ENCODE measurements at regions not wholly inside any gene's neighbourhood (a gene's known extent, or its start where the extent isn't known, plus 50 kb on each side); places are given as distances from the start of the nearest gene placed in this dataset.

GRCh38 chr3:64985072-64985471 lies 297.3 kb upstream of the ADAMTS9 start:
- Histone ChIP-seq H3K4me3 (ENCODE audit: low read length) (no peak overlapping the region), H3K4me1 (ENCODE audit: control insufficient read depth, insufficient read depth, low read length) (no peaks in the 10 kb centered on the region), H3K27me3 (ENCODE audit: control insufficient read depth, insufficient read depth, low read length, poor library complexity, severe bottlenecking) (no peaks in the 10 kb centered on the region), H3K9ac (ENCODE audit: extremely low read depth, low read length, poor library complexity, severe bottlenecking) (no peak overlapping the region), H3K9me3 (ENCODE audit: control insufficient read depth, low read length) (no peaks in the 10 kb centered on the region), H3K36me3 (ENCODE audit: control insufficient read depth, insufficient read depth, low read length) (no peaks in the 10 kb centered on the region), H3K27ac (ENCODE audit: low read depth, low read length) (no peak overlapping the region)
- WGBS, 2 experiments (ENCODE audit: insufficient coverage in 1 of 2, insufficient read length in 1 of 2), result 80 to 95% methylated on average over 1 to 2 of the region's 2 CpGs
- Mint-ChIP-seq H3K4me1 (no peaks in the 10 kb centered on the region), H3K36me3 (ENCODE audit: low read depth) (no peaks in the 10 kb centered on the region), H3K27ac (no peak overlapping the region), H3K9me3 (peaks cover 3% of the 10 kb centered on the region), H3K4me3 (no peak overlapping the region), H3K27me3 (ENCODE audit: insufficient read depth) (no peaks in the 10 kb centered on the region)
- DNase-seq, result no peak
- TF ChIP-seq CTCF (conservative IDR thresholded peaks at IDR 0.05), result no peak

DNA sequence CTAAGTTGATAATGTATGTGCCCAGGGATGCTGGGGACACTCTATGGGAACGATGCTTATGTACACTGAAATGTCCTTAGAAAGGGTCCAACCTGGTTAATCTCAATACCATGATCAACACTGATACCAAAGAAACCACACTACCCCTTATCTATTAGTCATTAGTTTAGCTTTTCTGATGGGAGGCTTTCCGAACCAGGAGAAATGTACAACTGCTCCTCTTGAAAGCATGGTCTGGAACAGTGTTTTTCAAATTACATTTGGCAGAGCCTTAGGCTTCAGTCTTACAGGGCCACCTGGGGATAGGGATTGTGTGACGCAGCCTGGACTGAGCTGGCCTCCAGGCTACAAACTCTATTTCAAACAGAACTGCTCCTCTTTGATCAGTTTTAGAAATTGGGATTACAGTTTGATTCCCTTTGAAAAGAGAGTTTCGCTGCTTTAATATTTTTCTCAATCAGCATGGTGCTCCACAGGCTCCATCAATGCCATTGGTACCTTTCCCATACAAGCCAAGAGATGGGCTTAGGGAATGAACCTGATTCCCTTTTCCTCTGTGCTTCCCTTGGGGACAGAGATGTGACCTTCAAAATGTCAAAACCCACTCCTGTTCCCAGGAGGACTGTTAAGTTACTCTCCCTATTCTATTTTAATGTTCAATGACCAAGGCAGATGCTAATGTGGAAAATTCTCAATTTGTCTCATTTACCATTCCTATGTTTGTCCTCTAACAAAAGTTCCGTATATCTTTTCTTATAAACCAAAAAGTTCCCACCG lies 296.0 kb upstream of the ADAMTS9 start:
- Mint-ChIP-seq H3K36me3 (ENCODE audit: low read depth) (no peaks in the 10 kb centered on the region), H3K4me1 (no peaks in the 10 kb centered on the region), H3K27me3 (ENCODE audit: insufficient read depth) (no peaks in the 10 kb centered on the region), H3K9me3 (peaks cover 3% of the 10 kb centered on the region), H3K4me3 (no peak overlapping the region), H3K27ac (no peak overlapping the region)
- TF ChIP-seq CTCF (conservative IDR thresholded peaks at IDR 0.05), result no peak
- 0 to 83% methylated on average over 1 to 6 of the region's 6 CpGs for WGBS, 2 experiments (ENCODE audit: insufficient coverage in 1 of 2, insufficient read length in 1 of 2)
- no peaks in the 10 kb centered on the region for H3K27me3 ChIP-seq (ENCODE audit: control insufficient read depth, insufficient read depth, low read length, poor library complexity, severe bottlenecking)
- no peak for DNase-seq
- H3K9me3 ChIP-seq (ENCODE audit: control insufficient read depth, low read length), result no peaks in the 10 kb centered on the region
- H3K36me3 ChIP-seq (ENCODE audit: control insufficient read depth, insufficient read depth, low read length), result no peaks in the 10 kb centered on the region
- no peaks in the 10 kb centered on the region for H3K4me1 ChIP-seq (ENCODE audit: control insufficient read depth, insufficient read depth, low read length)
- H3K4me3 ChIP-seq (ENCODE audit: low read length), result no peak overlapping the region
- no peak overlapping the region for H3K27ac ChIP-seq (ENCODE audit: low read depth, low read length)
- no peak overlapping the region for H3K9ac ChIP-seq (ENCODE audit: extremely low read depth, low read length, poor library complexity, severe bottlenecking)

- Histone ChIP-seq H3K4me3 (ENCODE audit: low read length) (no peak overlapping the region), H3K4me1 (ENCODE audit: control insufficient read depth, insufficient read depth, low read length) (no peaks in the 10 kb centered on the region), H3K9me3 (ENCODE audit: control insufficient read depth, low read length) (no peaks in the 10 kb centered on the region), H3K27me3 (ENCODE audit: control insufficient read depth, insufficient read depth, low read length, poor library complexity, severe bottlenecking) (no peaks in the 10 kb centered on the region), H3K27ac (ENCODE audit: low read depth, low read length) (no peak overlapping the region), H3K9ac (ENCODE audit: extremely low read depth, low read length, poor library complexity, severe bottlenecking) (no peak overlapping the region), H3K36me3 (ENCODE audit: control insufficient read depth, insufficient read depth, low read length) (no peaks in the 10 kb centered on the region)
- peaks cover 3% of the 10 kb centered on the region for H3K9me3 Mint-ChIP-seq
- no peak overlapping the region for H3K4me3 Mint-ChIP-seq
- DNase-seq, result peak; percentile 48
- no peak overlapping the region for H3K27ac Mint-ChIP-seq
- no peak for TF ChIP-seq CTCF (conservative IDR thresholded peaks at IDR 0.05)
- no peaks in the 10 kb centered on the region for H3K4me1 Mint-ChIP-seq
- WGBS, 2 experiments (ENCODE audit: insufficient coverage in 1 of 2, insufficient read length in 1 of 2), result 80 to 87% methylated on average over 8 of the region's 8 CpGs
- H3K36me3 Mint-ChIP-seq (ENCODE audit: low read depth), result no peaks in the 10 kb centered on the region
- no peaks in the 10 kb centered on the region for H3K27me3 Mint-ChIP-seq (ENCODE audit: insufficient read depth)
These were observed 289.7 kb upstream of the ADAMTS9 start for GRCh38 chr3:64977308-64978100.

Measured in endodermal cell (in vitro differentiated cells).